ENCODE measurements at regions not wholly inside any gene's neighbourhood (a gene's known extent, or its start where the extent isn't known, plus 50 kb on each side); places are given as distances from the start of the nearest gene placed in this dataset.

GRCh38 chr17:22435231-22435974, 743.1 kb downstream of the KCNJ18 start:
- no peak for DNase-seq (ENCODE audit: low read depth, low spot score)

- no peak for DNase-seq (ENCODE audit: low read depth, low spot score)
Measured at GRCh38 chr17:22441776-22442175, 749.5 kb downstream of the KCNJ18 start.

- DNase-seq (ENCODE audit: low read depth, low spot score), result no peak
Measured at GRCh38 chr17:22443061-22443460, 750.7 kb downstream of the KCNJ18 start.

- DNase-seq (ENCODE audit: low read depth, low spot score), result no peak
Measured at GRCh38 chr17:22453181-22453580, 760.9 kb downstream of the KCNJ18 start.

- no peak for DNase-seq (ENCODE audit: low read depth, low spot score)
Measured at GRCh38 chr17:22454070-22454999, 762.0 kb downstream of the KCNJ18 start.

GRCh38 chr17:22459331-22459952, 767.1 kb downstream of the KCNJ18 start:
- DNase-seq (ENCODE audit: low read depth, low spot score), result no peak

GRCh38 chr17:22459953-22460350, 767.6 kb downstream of the KCNJ18 start:
- DNase-seq (ENCODE audit: low read depth, low spot score), result no peak

GRCh38 chr17:22460461-22461063, 768.2 kb downstream of the KCNJ18 start:
- no peak for DNase-seq (ENCODE audit: low read depth, low spot score)

GRCh38 chr17:22461460-22462145, 769.3 kb downstream of the KCNJ18 start:
- no peak for DNase-seq (ENCODE audit: low read depth, low spot score)

- DNase-seq (ENCODE audit: low read depth, low spot score), result no peak
Measured at GRCh38 chr17:22462461-22462860, 770.1 kb downstream of the KCNJ18 start.

GRCh38 chr17:22463110-22463850, 771.0 kb downstream of the KCNJ18 start:
- DNase-seq (ENCODE audit: low read depth, low spot score), result no peak

- DNase-seq (ENCODE audit: low read depth, low spot score), result no peak
Measured at GRCh38 chr17:22464041-22464440, 771.7 kb downstream of the KCNJ18 start.

- no peak for DNase-seq (ENCODE audit: low read depth, low spot score)
Measured at GRCh38 chr17:22467720-22468119, 775.4 kb downstream of the KCNJ18 start.

- no peak for DNase-seq (ENCODE audit: low read depth, low spot score)
Measured at GRCh38 chr17:22469101-22469880, 777.0 kb downstream of the KCNJ18 start.

- no peak for DNase-seq (ENCODE audit: low read depth, low spot score)
Measured at GRCh38 chr17:22469941-22470340, 777.6 kb downstream of the KCNJ18 start.

- DNase-seq (ENCODE audit: low read depth, low spot score), result no peak
Measured at GRCh38 chr17:22470411-22471175, 778.3 kb downstream of the KCNJ18 start.

GRCh38 chr17:22484826-22485225, 792.5 kb downstream of the KCNJ18 start:
- no peak for DNase-seq (ENCODE audit: low read depth, low spot score)

GRCh38 chr17:22490399-22490798, 798.1 kb downstream of the KCNJ18 start:
- no peak for DNase-seq (ENCODE audit: low read depth, low spot score)

- DNase-seq (ENCODE audit: low read depth, low spot score), result no peak
Measured at GRCh38 chr17:22492331-22492730, 800.0 kb downstream of the KCNJ18 start.

All from iPS DF 19.7 (cell line).